Liver (tissue), 8 donors: ENCODE measurements at regions not wholly inside any gene's neighbourhood (a gene's known extent, or its start where the extent isn't known, plus 50 kb on each side); places are given as distances from the start of the nearest gene placed in this dataset.

Experiments
- DNase-seq: peaks from one replicate; pipeline ENCODE4 v3.0.0-alpha.2; 2017; ENCODE audit warnings: low spot score
- H3K27ac ChIP-seq, 2 donors: one replicate each; pipeline ENCODE4 v1.7.0; 2013; ENCODE audit warnings: inconsistent platforms in 2 of 2, low read length in 2 of 2, control low read depth in 1 of 2, low read depth in 1 of 2, mild to moderate bottlenecking in 1 of 2
- H3K27me3 ChIP-seq, 4 donors: one replicate each; pipeline versions ENCODE4 v1.6.1 to v1.7.0; 2013; ENCODE audit warnings: low read length in 3 of 4, inconsistent platforms in 1 of 4, mild to moderate bottlenecking in 1 of 4, moderate library complexity in 1 of 4; ENCODE audit not compliant: control insufficient read depth in 4 of 4, insufficient read depth in 4 of 4
- H3K36me3 ChIP-seq, 4 donors: one replicate each; pipeline versions ENCODE4 v1.6.1 to v1.7.0; 2013; ENCODE audit warnings: low read length in 3 of 4, mild to moderate bottlenecking in 3 of 4, low read depth in 1 of 4, moderate library complexity in 1 of 4; ENCODE audit not compliant: control insufficient read depth in 4 of 4, insufficient read depth in 3 of 4
- H3K4me1 ChIP-seq, 4 donors: one replicate each; pipeline versions ENCODE4 v1.6.1 to v1.7.0; 2013; ENCODE audit warnings: low read length in 3 of 4, mild to moderate bottlenecking in 3 of 4, moderate library complexity in 1 of 4; ENCODE audit not compliant: control insufficient read depth in 4 of 4, insufficient read depth in 4 of 4
- H3K4me3 ChIP-seq, 3 donors: one replicate each; pipeline versions ENCODE4 v1.6.1 to v1.7.0; 2013; ENCODE audit warnings: low read length in 3 of 3, control low read depth in 1 of 3, low read depth in 1 of 3, mild to moderate bottlenecking in 1 of 3
- H3K9ac ChIP-seq, 2 donors: one replicate each; pipeline ENCODE4 v1.7.0; 2013; ENCODE audit warnings: low read length in 2 of 2, mild to moderate bottlenecking in 2 of 2, moderate library complexity in 2 of 2, control low read depth in 1 of 2, low read depth in 1 of 2
- H3K9me3 ChIP-seq, 4 donors: one replicate each; pipeline versions ENCODE4 v1.6.1 to v1.7.0; 2013; ENCODE audit warnings: low read length in 3 of 4; ENCODE audit not compliant: control insufficient read depth in 4 of 4
- CTCF ChIP-seq: fragments of 150-350 bp; IDR thresholded peaks from 2 replicates; pipeline ENCODE4 v1.5.1; 2017; ENCODE audit warnings: improper control_type of control experiment, low read depth, low read length; ENCODE audit not compliant: missing input control
- EGR1 ChIP-seq, 2 donors: IDR thresholded peaks; 2 replicates each; pipeline ENCODE4 v1.6.1; 2016 to 2018; ENCODE audit warnings: antibody characterized with exemption in 2 of 2, low read depth in 2 of 2
- FOXA1 ChIP-seq: IDR thresholded peaks from 2 replicates; pipeline ENCODE4 v1.6.1; 2016; ENCODE audit warnings: antibody characterized with exemption
- FOXA2 ChIP-seq: IDR thresholded peaks from 2 replicates; pipeline ENCODE4 v1.6.1; 2016; ENCODE audit warnings: antibody characterized with exemption
- GABPA ChIP-seq, 2 donors: IDR thresholded peaks in 1 of 2; conservative IDR thresholded peaks in 1 of 2; 2 replicates each; pipeline ENCODE4 v1.6.1; 2016; ENCODE audit warnings: antibody characterized with exemption in 2 of 2, mild to moderate bottlenecking in 1 of 2, moderate library complexity in 1 of 2
- HNF4A ChIP-seq, 2 donors: conservative IDR thresholded peaks; 2 replicates each; pipeline ENCODE4 v1.6.1; 2016; ENCODE audit warnings: antibody characterized with exemption in 2 of 2, mild to moderate bottlenecking in 2 of 2
- HNF4G ChIP-seq: IDR thresholded peaks from 2 replicates; pipeline ENCODE4 v1.6.1; 2016; ENCODE audit warnings: antibody characterized with exemption
- JUND ChIP-seq, 2 donors: IDR thresholded peaks; 2 replicates each; pipeline ENCODE4 v1.6.1; 2016; ENCODE audit warnings: antibody characterized with exemption in 2 of 2
- MAX ChIP-seq: IDR thresholded peaks from 2 replicates; pipeline ENCODE4 v1.6.1; 2016; ENCODE audit warnings: antibody characterized with exemption
- NR2F2 ChIP-seq: IDR thresholded peaks from 2 replicates; pipeline ENCODE4 v1.6.1; 2016; ENCODE audit warnings: antibody characterized with exemption
- RAD21 ChIP-seq, 2 donors: IDR thresholded peaks; 2 replicates each; pipeline ENCODE4 v1.6.1; 2016; ENCODE audit warnings: antibody characterized with exemption in 2 of 2, mild to moderate bottlenecking in 2 of 2
- REST ChIP-seq: IDR thresholded peaks from 2 replicates; pipeline ENCODE4 v1.6.1; 2016; ENCODE audit warnings: antibody characterized with exemption, mild to moderate bottlenecking
- RXRA ChIP-seq, 2 donors: IDR thresholded peaks; 2 replicates each; pipeline ENCODE4 v1.6.1; 2017 to 2018; ENCODE audit warnings: antibody characterized with exemption in 2 of 2, mild to moderate bottlenecking in 1 of 2
- SP1 ChIP-seq: IDR thresholded peaks from 2 replicates; pipeline ENCODE4 v1.6.1; 2018; ENCODE audit warnings: antibody characterized with exemption, mild to moderate bottlenecking
- TAF1 ChIP-seq: conservative IDR thresholded peaks from 2 replicates; pipeline ENCODE4 v1.6.1; 2016; ENCODE audit warnings: antibody characterized with exemption, mild to moderate bottlenecking
- YY1 ChIP-seq: IDR thresholded peaks from 2 replicates; pipeline ENCODE4 v1.6.1; 2016; ENCODE audit warnings: antibody characterized with exemption, mild to moderate bottlenecking
- WGBS: extraction: QIAGEN DNeasy Blood & Tissue Kit; methylation state at CpG from one replicate; pipeline ENCODE4 v1.1.7; 2013; 5-methylcytosine and 5-hydroxymethylcytosine counted together
- TF ChIP-seq, protein P1 (sequence below): IDR thresholded peaks from 2 replicates; pipeline ENCODE4 v1.6.1; 2016; ENCODE audit warnings: antibody characterized with exemption
- donor health status: healthy.
- donor health status: healthy.
- donor health status: healthy.
- donor health status: healthy.
- donor health status: healthy.

DNA sequence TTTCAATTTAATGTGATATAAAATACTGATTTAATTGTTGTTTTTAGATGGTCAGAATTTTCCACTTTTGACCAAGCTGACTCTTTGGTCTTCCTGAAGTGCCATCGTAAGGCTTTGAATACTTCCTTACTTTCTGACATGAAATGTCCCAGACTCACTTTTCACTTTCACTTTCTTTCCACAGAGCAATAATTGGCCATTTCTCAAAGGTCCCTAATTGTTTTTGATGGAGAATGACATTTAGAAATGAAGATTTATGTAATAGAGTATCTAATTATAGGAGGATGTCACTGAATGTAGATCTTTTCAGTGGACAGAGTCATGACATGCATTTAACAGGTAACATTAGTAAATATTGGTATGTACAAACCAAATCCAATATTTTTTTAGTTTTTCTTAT, 1141.6 kb downstream of the KCNT2 start:
- DNase-seq: no peak
- Histone ChIP-seq H3K4me1 (no peaks in the 10 kb centered on the region), H3K36me3 (no peaks in the 10 kb centered on the region), H3K9me3 (no peaks in the 10 kb centered on the region), H3K9ac (no peak overlapping the region), H3K4me3 (no peak overlapping the region), H3K27ac (no peak overlapping the region), H3K27me3 (no peaks in the 10 kb centered on the region)
- WGBS: 77% methylated on average over 1 of the region's 1 CpG
- no peak for TF ChIP-seq FOXA1
- no peak for TF ChIP-seq SP1
- no peak for TF ChIP-seq GABPA (IDR thresholded peaks at IDR 0.05 in 1 of 2, conservative IDR thresholded peaks at IDR 0.05 in 1 of 2)
- no peak for TF ChIP-seq HNF4A (conservative IDR thresholded peaks at IDR 0.05)
- TF ChIP-seq RXRA (IDR thresholded peaks at IDR 0.05): no peak
- TF ChIP-seq, protein P1, sequence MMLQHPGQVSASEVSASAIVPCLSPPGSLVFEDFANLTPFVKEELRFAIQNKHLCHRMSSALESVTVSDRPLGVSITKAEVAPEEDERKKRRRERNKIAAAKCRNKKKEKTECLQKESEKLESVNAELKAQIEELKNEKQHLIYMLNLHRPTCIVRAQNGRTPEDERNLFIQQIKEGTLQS: no peak
- no peak for TF ChIP-seq CTCF

- H3K27me3 ChIP-seq: no peaks in the 10 kb centered on the region
- TF ChIP-seq HNF4A (conservative IDR thresholded peaks at IDR 0.05) (no peak), GABPA (IDR thresholded peaks at IDR 0.05 in 1 of 2, conservative IDR thresholded peaks at IDR 0.05 in 1 of 2) (no peak), NR2F2 (no peak), RAD21 (IDR thresholded peaks at IDR 0.05) (no peak), FOXA1 (no peak), HNF4G (no peak), TAF1 (no peak), MAX (no peak)
These were observed 1145.6 kb downstream of the KCNT2 start for GRCh38 chr1:195462646-195463045.

DNA sequence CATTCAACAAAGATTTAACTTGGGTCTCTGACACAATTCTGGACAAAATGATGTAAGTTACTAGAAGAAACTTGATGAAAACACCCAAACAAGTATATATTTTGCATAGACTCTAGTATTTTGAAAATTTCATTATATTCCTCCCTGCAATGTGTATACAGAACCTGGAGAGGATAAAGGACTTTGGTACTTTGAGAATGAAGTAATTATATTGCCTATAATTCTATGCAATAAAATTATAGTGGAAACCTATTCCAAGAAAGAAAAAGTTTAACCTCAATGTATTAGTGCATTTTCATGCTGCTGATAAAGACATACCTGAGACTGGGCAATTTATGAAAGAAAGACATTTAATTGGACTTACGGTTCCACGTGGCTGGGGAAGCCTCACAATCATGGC, 1146.1 kb downstream of the KCNT2 start:
- H3K9ac ChIP-seq: no peak overlapping the region
- H3K27ac ChIP-seq: no peak overlapping the region
- no peaks in the 10 kb centered on the region for H3K4me1 ChIP-seq
- no peaks in the 10 kb centered on the region for H3K36me3 ChIP-seq
- no peaks in the 10 kb centered on the region for H3K27me3 ChIP-seq
- no peak for DNase-seq
- H3K9me3 ChIP-seq: no peaks in the 10 kb centered on the region
- H3K4me3 ChIP-seq: no peak overlapping the region
- WGBS: 80% methylated on average over 2 of the region's 2 CpGs
- no peak for TF ChIP-seq TAF1
- TF ChIP-seq EGR1 (IDR thresholded peaks at IDR 0.05; ENCODE audit: low read depth in 2 of 2): no peak
- TF ChIP-seq REST: no peak
- no peak for TF ChIP-seq NR2F2
- TF ChIP-seq RXRA (IDR thresholded peaks at IDR 0.05): no peak
- TF ChIP-seq JUND (IDR thresholded peaks at IDR 0.05): no peak
- no peak for TF ChIP-seq CTCF
- TF ChIP-seq FOXA2: no peak
- no peak for TF ChIP-seq FOXA1
- TF ChIP-seq HNF4A (conservative IDR thresholded peaks at IDR 0.05): no peak
- no peak for TF ChIP-seq GABPA (IDR thresholded peaks at IDR 0.05 in 1 of 2, conservative IDR thresholded peaks at IDR 0.05 in 1 of 2)
- no peak for TF ChIP-seq YY1
- no peak for TF ChIP-seq SP1
- TF ChIP-seq, protein P1: no peak
- TF ChIP-seq HNF4G: no peak

More at GRCh38 chr1:195462646-195463045, 1145.6 kb downstream of the KCNT2 start:
- Histone ChIP-seq H3K36me3 (no peaks in the 10 kb centered on the region), H3K4me3 (no peak overlapping the region), H3K27ac (no peak overlapping the region), H3K9me3 (no peaks in the 10 kb centered on the region), H3K4me1 (no peaks in the 10 kb centered on the region), H3K9ac (no peak overlapping the region)
- no peak for DNase-seq
